HepG2 (cell line): ENCODE measurements at regions not wholly inside any gene's neighbourhood (a gene's known extent, or its start where the extent isn't known, plus 50 kb on each side); places are given as distances from the start of the nearest gene placed in this dataset.

Experiments used
- ATAC-seq: fragments of 200-7000 bp; cut with Tn5 transposase; 3 replicates; pipeline ENCODE4 v1.9.1; 2020; ENCODE audit warnings: mild to moderate bottlenecking, moderate library complexity
- BruUV-seq: library from RNA; stranded (reverse); fragments of 400-500 nt; replicated peaks from 2 replicates; lab custom pipeline; 2021; lab: Mats Ljungman, UMichigan
- CTCF ChIA-PET: fragments of 300-600 bp; formaldehyde crosslinking; extraction: SDS; loops from one replicate; lab custom pipeline; 2021; ENCODE audit warnings: low total read pairs, inconsistent platforms, low intra/inter-chr PET ratio; lab: Yijun Ruan, JAX
- POLR2A ChIA-PET: fragments of 350-600 bp; sonication (Branson Sonifier 250); formaldehyde crosslinking; loops from one replicate; lab custom pipeline; 2020; ENCODE audit warnings: antibody characterized with exemption, inconsistent platforms; lab: Yijun Ruan, JAX
- DNase-seq: peaks from one replicate; pipeline ENCODE4 v3.0.0-alpha.2; 2015; ENCODE audit warnings: low spot score
- FAIRE-seq: peaks from 3 replicates; lab custom pipeline; 2011; peaks lifted over from hg19 to GRCh38; lab: Jason Lieb, UNC
- H2AFZ ChIP-seq: one replicate; pipeline ENCODE4 v1.6.1; 2011; ENCODE audit warnings: low read length, inconsistent platforms
- H3K27ac ChIP-seq: fragments of 300-600 bp; 3 replicates; pipeline ENCODE4 v1.8.0; 2011; ENCODE audit warnings: mixed run types, mild to moderate bottlenecking, mixed read lengths, low read length, inconsistent platforms; ENCODE audit not compliant: insufficient read depth; ENCODE audit errors: extremely low read length
- H3K27me3 ChIP-seq, 2 experiments: fragments of 200-600 bp in 1 of 2; 2 replicates in 1 of 2; 3 replicates in 1 of 2; pipeline versions ENCODE4 v1.6.0 to v1.8.0; 2011; ENCODE audit warnings: low read length in 2 of 2, mild to moderate bottlenecking in 2 of 2, moderate library complexity in 2 of 2, inconsistent platforms in 1 of 2; ENCODE audit not compliant: insufficient read depth in 2 of 2, control insufficient read depth in 1 of 2
- H3K36me3 ChIP-seq, 2 experiments: fragments of 200-600 bp in 1 of 2; replicated peaks in 1 of 2; 2 replicates in 1 of 2; 3 replicates in 1 of 2; pipeline versions ENCODE4 v1.5.1 to v1.8.0; 2011; ENCODE audit warnings: low read length in 2 of 2, inconsistent platforms in 1 of 2; ENCODE audit not compliant: insufficient read depth in 2 of 2, control insufficient read depth in 1 of 2
- H3K4me1 ChIP-seq: 2 replicates; pipeline ENCODE4 v1.5.1; 2012; ENCODE audit warnings: low read length, inconsistent platforms; ENCODE audit not compliant: insufficient read depth
- H3K4me2 ChIP-seq: 2 replicates; pipeline ENCODE4 v1.6.0; 2011; ENCODE audit warnings: low read depth, low read length, inconsistent platforms
- H3K4me3 ChIP-seq, 3 experiments: fragments of 200-600 bp in 1 of 3; sonication (generic), shearing (Covaris generic) in 1 of 3; replicated peaks in 1 of 3; 2 replicates each; pipeline ENCODE4 v1.5.1; 2011 to 2016; ENCODE audit warnings: low read length in 3 of 3, inconsistent platforms in 2 of 3, low read depth in 2 of 3, mild to moderate bottlenecking in 2 of 3, control low read depth in 1 of 3, mixed read lengths in 1 of 3; ENCODE audit not compliant: insufficient read depth in 1 of 3
- H3K79me2 ChIP-seq: one replicate; pipeline ENCODE4 v1.6.1; 2011; ENCODE audit warnings: low read length, inconsistent platforms; ENCODE audit not compliant: insufficient read depth
- H3K9ac ChIP-seq: 2 replicates; pipeline ENCODE4 v1.6.0; 2011; ENCODE audit warnings: mild to moderate bottlenecking, low read depth, low read length, inconsistent platforms; ENCODE audit not compliant: insufficient read depth
- H3K9me3 ChIP-seq: 2 replicates; pipeline ENCODE4 v1.5.1; 2012; ENCODE audit warnings: mild to moderate bottlenecking, low read length
- H4K20me1 ChIP-seq: 2 replicates; pipeline ENCODE4 v1.6.0; 2011; ENCODE audit warnings: inconsistent platforms, mild to moderate bottlenecking, low read length, moderate library complexity; ENCODE audit not compliant: insufficient read depth
- AHR ChIP-seq: IDR thresholded peaks from 2 replicates; pipeline ENCODE4 v1.6.1; 2018; ENCODE audit warnings: missing genetic modification reagents, missing compliant biosample characterization
- FOSL2 ChIP-seq: sonication (generic); formaldehyde crosslinking; IDR thresholded peaks from 2 replicates; pipeline ENCODE4 v1.4.0; 2020; ENCODE audit warnings: missing genetic modification reagents
- HNRNPL ChIP-seq: fragments of 200-400 bp; formaldehyde crosslinking; IDR thresholded peaks from 2 replicates; pipeline ENCODE4 v1.6.1; 2017; ENCODE audit warnings: mild to moderate bottlenecking, low read depth, low read length
- SUZ12 ChIP-seq: fragments of 150-350 bp; IDR thresholded peaks from 2 replicates; pipeline ENCODE4 v1.6.1; 2014; ENCODE audit warnings: low read depth, low read length
- TSC22D2 ChIP-seq: sonication (generic); formaldehyde crosslinking; IDR thresholded peaks from 2 replicates; pipeline ENCODE4 v1.5.1; 2020; ENCODE audit warnings: missing genetic modification reagents, mild to moderate bottlenecking, borderline replicate concordance
- ZNF552 ChIP-seq: sonication (generic); formaldehyde crosslinking; IDR thresholded peaks from 2 replicates; pipeline ENCODE4 v1.9.0; 2022; ENCODE audit warnings: missing genetic modification reagents, mild to moderate bottlenecking, borderline replicate concordance
- ZNF629 ChIP-seq: sonication (generic); formaldehyde crosslinking; conservative IDR thresholded peaks from 2 replicates; pipeline ENCODE4 v1.5.0; 2020; ENCODE audit warnings: missing genetic modification reagents
- ZNF644 ChIP-seq: IDR thresholded peaks from 2 replicates; pipeline ENCODE4 v1.6.1; 2016; ENCODE audit warnings: low read depth
- ZNF674 ChIP-seq: sonication (generic); formaldehyde crosslinking; IDR thresholded peaks from 2 replicates; pipeline ENCODE4 v1.5.0; 2020; ENCODE audit warnings: low read depth, mild to moderate bottlenecking, missing genetic modification reagents
- ZNF777 ChIP-seq: sonication (generic); formaldehyde crosslinking; IDR thresholded peaks from 2 replicates; pipeline ENCODE4 v1.4.0; 2020; ENCODE audit warnings: missing genetic modification reagents
- ZNF839 ChIP-seq: sonication (generic); formaldehyde crosslinking; IDR thresholded peaks from 2 replicates; pipeline ENCODE4 v1.4.0; 2020; ENCODE audit warnings: missing genetic modification reagents, mild to moderate bottlenecking, borderline replicate concordance
- ZSCAN9 ChIP-seq: IDR thresholded peaks from 2 replicates; pipeline ENCODE4 v1.6.1; 2016; ENCODE audit warnings: borderline replicate concordance
- WGBS: methylation state at CpG from one replicate; pipeline ENCODE4 v1.1.6; 2017; ENCODE audit warnings: low lambda C conversion rate; 5-methylcytosine and 5-hydroxymethylcytosine counted together
- in situ Hi-C: cut with HindIII; loops from 2 replicates; pipeline ENCODE4 v1.10.0; 2017; ENCODE audit warnings: low pct_unique_long_range_greater_than_20kb; ENCODE audit not compliant: extremely low pct_ligation_motif_present
- intact Hi-C: fragments of 100-400 bp; cut with micrococcal nuclease; formaldehyde crosslinking; loops from one replicate; pipeline ENCODE4 v1.10.0; 2022; ENCODE audit not compliant: unreplicated experiment
- TF ChIP-seq, protein P1 (sequence below): sonication (generic); formaldehyde crosslinking; IDR thresholded peaks from 2 replicates; pipeline ENCODE4 v1.5.1; 2020; ENCODE audit warnings: mild to moderate bottlenecking, missing genetic modification reagents
- TF ChIP-seq, protein P2 (sequence below): sonication (generic); formaldehyde crosslinking; IDR thresholded peaks from 2 replicates; pipeline ENCODE4 v1.5.0; 2020; ENCODE audit warnings: mild to moderate bottlenecking, missing genetic modification reagents
- TF ChIP-seq, protein P3 (sequence below): IDR thresholded peaks from 2 replicates; pipeline ENCODE4 v1.6.1; 2016
- TF ChIP-seq, protein P4 (sequence below): IDR thresholded peaks from 2 replicates; pipeline ENCODE4 v1.6.1; 2016
- TF ChIP-seq, protein P5 (sequence below): sonication (generic); formaldehyde crosslinking; IDR thresholded peaks from 2 replicates; pipeline ENCODE4 v1.8.0; 2022; ENCODE audit warnings: low read depth, missing genetic modification reagents

DNA sequence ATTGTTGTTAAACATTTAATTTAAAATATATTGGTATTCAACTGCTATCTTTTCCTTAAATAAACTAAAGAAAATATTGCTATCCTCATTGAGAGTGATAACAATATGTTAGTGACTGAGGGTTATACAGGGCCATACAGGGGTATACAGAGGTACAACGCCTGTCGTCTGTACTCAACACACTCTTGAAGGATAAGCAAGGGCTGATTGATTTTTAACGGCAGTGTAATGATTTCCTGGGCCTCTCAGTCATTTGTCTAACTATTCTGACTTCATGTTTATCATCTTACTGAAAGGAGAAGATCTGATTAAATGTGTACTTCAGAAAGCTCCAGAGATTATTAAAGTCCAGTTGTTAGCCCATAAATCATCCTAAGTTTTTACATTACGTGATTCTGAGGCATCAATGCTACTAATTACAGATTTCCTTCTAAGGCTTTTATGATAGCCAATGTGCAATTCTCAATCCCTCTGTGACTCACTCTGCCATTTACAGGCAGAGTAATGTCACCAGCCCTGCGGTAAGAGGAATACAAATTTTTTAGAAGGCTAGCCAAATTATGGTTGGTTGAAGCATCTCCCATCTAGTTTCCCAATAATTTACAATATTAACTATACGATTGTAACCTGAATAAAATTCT is 893.0 kb upstream of the CHAC2 start (continued):
- TF ChIP-seq, protein P1, sequence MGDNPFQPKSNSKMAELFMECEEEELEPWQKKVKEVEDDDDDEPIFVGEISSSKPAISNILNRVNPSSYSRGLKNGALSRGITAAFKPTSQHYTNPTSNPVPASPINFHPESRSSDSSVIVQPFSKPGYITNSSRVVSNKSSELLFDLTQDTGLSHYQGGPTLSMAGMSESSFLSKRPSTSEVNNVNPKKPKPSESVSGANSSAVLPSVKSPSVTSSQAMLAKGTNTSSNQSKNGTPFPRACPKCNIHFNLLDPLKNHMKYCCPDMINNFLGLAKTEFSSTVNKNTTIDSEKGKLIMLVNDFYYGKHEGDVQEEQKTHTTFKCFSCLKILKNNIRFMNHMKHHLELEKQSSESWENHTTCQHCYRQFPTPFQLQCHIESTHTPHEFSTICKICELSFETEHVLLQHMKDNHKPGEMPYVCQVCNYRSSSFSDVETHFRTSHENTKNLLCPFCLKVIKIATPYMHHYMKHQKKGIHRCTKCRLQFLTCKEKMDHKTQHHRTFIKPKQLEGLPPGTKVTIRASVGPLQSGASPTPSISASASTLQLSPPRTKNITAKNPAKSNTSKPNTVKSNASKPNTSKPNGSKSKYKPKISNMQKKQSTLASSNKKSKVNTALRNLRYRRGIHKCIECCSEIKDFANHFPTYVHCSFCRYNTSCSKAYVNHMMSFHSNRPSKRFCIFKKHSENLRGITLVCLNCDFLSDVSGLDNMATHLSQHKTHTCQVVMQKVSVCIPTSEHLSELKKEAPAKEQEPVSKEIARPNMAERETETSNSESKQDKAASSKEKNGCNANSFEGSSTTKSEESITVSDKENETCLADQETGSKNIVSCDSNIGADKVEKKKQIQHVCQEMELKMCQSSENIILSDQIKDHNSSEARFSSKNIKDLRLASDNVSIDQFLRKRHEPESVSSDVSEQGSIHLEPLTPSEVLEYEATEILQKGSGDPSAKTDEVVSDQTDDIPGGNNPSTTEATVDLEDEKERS (CRISPR knock-in tag), result no peak
- TF ChIP-seq, protein P2, sequence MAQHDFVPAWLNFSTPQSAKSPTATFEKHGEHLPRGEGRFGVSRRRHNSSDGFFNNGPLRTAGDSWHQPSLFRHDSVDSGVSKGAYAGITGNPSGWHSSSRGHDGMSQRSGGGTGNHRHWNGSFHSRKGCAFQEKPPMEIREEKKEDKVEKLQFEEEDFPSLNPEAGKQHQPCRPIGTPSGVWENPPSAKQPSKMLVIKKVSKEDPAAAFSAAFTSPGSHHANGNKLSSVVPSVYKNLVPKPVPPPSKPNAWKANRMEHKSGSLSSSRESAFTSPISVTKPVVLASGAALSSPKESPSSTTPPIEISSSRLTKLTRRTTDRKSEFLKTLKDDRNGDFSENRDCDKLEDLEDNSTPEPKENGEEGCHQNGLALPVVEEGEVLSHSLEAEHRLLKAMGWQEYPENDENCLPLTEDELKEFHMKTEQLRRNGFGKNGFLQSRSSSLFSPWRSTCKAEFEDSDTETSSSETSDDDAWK (CRISPR knock-in tag), result no peak
- TF ChIP-seq, protein P3, sequence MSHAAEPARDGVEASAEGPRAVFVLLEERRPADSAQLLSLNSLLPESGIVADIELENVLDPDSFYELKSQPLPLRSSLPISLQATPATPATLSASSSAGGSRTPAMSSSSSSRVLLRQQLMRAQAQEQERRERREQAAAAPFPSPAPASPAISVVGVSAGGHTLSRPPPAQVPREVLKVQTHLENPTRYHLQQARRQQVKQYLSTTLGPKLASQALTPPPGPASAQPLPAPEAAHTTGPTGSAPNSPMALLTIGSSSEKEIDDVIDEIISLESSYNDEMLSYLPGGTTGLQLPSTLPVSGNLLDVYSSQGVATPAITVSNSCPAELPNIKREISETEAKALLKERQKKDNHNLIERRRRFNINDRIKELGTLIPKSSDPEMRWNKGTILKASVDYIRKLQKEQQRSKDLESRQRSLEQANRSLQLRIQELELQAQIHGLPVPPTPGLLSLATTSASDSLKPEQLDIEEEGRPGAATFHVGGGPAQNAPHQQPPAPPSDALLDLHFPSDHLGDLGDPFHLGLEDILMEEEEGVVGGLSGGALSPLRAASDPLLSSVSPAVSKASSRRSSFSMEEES, result no peak
- TF ChIP-seq ZNF839 (CRISPR knock-in tag) (no peak), ZNF674 (no peak)

DNA sequence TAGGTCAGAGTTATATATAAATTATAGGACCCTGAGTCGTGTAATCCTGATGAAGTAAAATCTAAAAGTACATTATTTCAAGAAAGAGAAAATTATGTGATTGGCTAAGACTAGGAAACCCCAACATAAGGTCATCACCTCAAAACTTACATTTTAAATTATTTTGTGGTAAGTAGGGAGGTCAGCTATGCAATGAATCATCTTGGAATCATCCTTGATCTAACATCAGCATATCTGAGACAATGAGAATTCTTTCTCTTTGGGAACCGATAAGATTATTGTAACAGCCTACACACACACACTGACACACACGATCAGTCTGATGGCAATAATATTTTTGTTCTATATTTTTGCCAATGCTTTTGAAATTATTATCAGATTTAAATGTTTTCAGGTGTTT is 904.8 kb upstream of the CHAC2 start:
- no peak overlapping the region for H3K4me3 ChIP-seq
- FAIRE-seq (no peak), ATAC-seq (no peak), DNase-seq (no peak)
- peaks cover 14% of the 10 kb centered on the region for H3K9me3 ChIP-seq
- no peak overlapping the region for H3K9ac ChIP-seq
- no peak overlapping the region for H3K4me2 ChIP-seq
- no peaks in the 10 kb centered on the region for H3K36me3 ChIP-seq
- no TSS peak for BruUV-seq
- ChIA-PET POLR2A (no interaction called here), CTCF (no interaction called here)
- WGBS, result 12% methylated on average over 3 of the region's 3 CpGs
- H4K20me1 ChIP-seq, result no peaks in the 10 kb centered on the region
- no peak overlapping the region for H2AFZ ChIP-seq
- H3K27me3 ChIP-seq, result no peaks in the 10 kb centered on the region
- in situ Hi-C loops, result no loop called here
- H3K27ac ChIP-seq, result no peak overlapping the region
- intact Hi-C loops, result no loop called here
- H3K79me2 ChIP-seq, result no peaks in the 10 kb centered on the region
- no peaks in the 10 kb centered on the region for H3K4me1 ChIP-seq
- TF ChIP-seq ZNF674 (no peak), ZNF629 (CRISPR knock-in tag) (no peak), SUZ12 (no peak), ZNF552 (CRISPR knock-in tag) (no peak), AHR (no peak), ZNF644 (no peak), ZSCAN9 (CRISPR knock-in tag) (no peak), TSC22D2 (CRISPR knock-in tag) (no peak), ZNF777 (CRISPR knock-in tag) (no peak), FOSL2 (no peak), HNRNPL (no peak)
- TF ChIP-seq, protein P4, sequence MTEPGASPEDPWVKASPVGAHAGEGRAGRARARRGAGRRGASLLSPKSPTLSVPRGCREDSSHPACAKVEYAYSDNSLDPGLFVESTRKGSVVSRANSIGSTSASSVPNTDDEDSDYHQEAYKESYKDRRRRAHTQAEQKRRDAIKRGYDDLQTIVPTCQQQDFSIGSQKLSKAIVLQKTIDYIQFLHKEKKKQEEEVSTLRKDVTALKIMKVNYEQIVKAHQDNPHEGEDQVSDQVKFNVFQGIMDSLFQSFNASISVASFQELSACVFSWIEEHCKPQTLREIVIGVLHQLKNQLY (CRISPR knock-in tag), result no peak
- TF ChIP-seq, protein P5, sequence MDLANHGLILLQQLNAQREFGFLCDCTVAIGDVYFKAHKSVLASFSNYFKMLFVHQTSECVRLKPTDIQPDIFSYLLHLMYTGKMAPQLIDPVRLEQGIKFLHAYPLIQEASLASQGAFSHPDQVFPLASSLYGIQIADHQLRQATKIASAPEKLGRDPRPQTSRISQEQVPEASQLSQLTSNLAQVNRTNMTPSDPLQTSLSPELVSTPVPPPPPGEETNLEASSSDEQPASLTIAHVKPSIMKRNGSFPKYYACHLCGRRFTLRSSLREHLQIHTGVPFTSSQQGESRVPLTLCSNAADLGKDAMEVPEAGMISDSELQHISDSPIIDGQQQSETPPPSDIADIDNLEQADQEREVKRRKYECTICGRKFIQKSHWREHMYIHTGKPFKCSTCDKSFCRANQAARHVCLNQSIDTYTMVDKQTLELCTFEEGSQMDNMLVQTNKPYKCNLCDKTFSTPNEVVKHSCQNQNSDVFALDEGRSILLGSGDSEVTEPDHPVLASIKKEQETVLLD (CRISPR knock-in tag), result no peak
